OCI-LY3 (cell line): ENCODE measurements at regions not wholly inside any gene's neighbourhood (a gene's known extent, or its start where the extent isn't known, plus 50 kb on each side); places are given as distances from the start of the nearest gene placed in this dataset.

Source experiments
- H2AFZ ChIP-seq: fragments of 200-600, 300-600 bp; shearing (Covaris generic); 2 replicates; pipeline ENCODE4 v1.6.0; 2014; ENCODE audit warnings: antibody characterized with exemption, low read depth, low read length
- H3K27ac ChIP-seq: fragments of 200-600, 300-600 bp; sonication (generic); 2 replicates; pipeline ENCODE4 v1.5.1; 2014; ENCODE audit warnings: mild to moderate bottlenecking, low read length, moderate library complexity, mixed read lengths
- H3K27me3 ChIP-seq: fragments of 200-600, 300-600 bp; sonication (generic); 2 replicates; pipeline ENCODE4 v1.6.1; 2014; ENCODE audit warnings: low read depth, low read length, mixed read lengths
- H3K36me3 ChIP-seq: fragments of 200-600, 300-600 bp; sonication (generic); replicated peaks from 2 replicates; pipeline ENCODE3; 2014; ENCODE audit warnings: low read depth, low read length, mixed read lengths
- H3K4me1 ChIP-seq: fragments of 300-600, 200-600 bp; sonication (generic); 2 replicates; pipeline ENCODE4 v1.6.1; 2014; ENCODE audit warnings: low read length, mixed read lengths
- H3K4me2 ChIP-seq: fragments of 200-600, 300-600 bp; sonication (generic); 2 replicates; pipeline ENCODE4 v1.6.1; 2014; ENCODE audit warnings: low read length, mixed read lengths
- H3K4me3 ChIP-seq: fragments of 300-600, 200-600 bp; sonication (generic); 2 replicates; pipeline ENCODE4 v1.5.1; 2014; ENCODE audit warnings: antibody characterized with exemption, mild to moderate bottlenecking, low read length, moderate library complexity
- H3K79me2 ChIP-seq: fragments of 300-600, 200-600 bp; shearing (Covaris generic); 2 replicates; pipeline ENCODE4 v1.6.1; 2014; ENCODE audit warnings: mild to moderate bottlenecking, low read length, mixed read lengths
- H3K9ac ChIP-seq: fragments of 300-600, 200-600 bp; shearing (Covaris generic); 2 replicates; pipeline ENCODE4 v1.6.0; 2014; ENCODE audit warnings: mild to moderate bottlenecking, low read length, moderate library complexity
- H3K9me3 ChIP-seq: fragments of 200-600, 300-600 bp; shearing (Covaris generic); 2 replicates; pipeline ENCODE4 v1.6.1; 2014; ENCODE audit warnings: low read length, mixed read lengths; ENCODE audit not compliant: insufficient read depth
- H4K20me1 ChIP-seq: fragments of 200-600, 300-600 bp; sonication (generic); 2 replicates; pipeline ENCODE4 v1.6.1; 2016; ENCODE audit warnings: low read length, mixed read lengths; ENCODE audit not compliant: insufficient read depth
- CTCF ChIP-seq: fragments of 200-600, 300-600 bp; sonication (generic); IDR thresholded peaks from 2 replicates; pipeline ENCODE4 v1.5.1; 2014; ENCODE audit warnings: antibody characterized with exemption, low read length, low read depth
- EZH2phosphoT487 ChIP-seq: fragments of 200-600 bp; shearing (Covaris generic); IDR thresholded peaks from 2 replicates; pipeline ENCODE4 v1.6.1; 2018; ENCODE audit warnings: antibody characterized with exemption, mixed run types, low read depth

DNA sequence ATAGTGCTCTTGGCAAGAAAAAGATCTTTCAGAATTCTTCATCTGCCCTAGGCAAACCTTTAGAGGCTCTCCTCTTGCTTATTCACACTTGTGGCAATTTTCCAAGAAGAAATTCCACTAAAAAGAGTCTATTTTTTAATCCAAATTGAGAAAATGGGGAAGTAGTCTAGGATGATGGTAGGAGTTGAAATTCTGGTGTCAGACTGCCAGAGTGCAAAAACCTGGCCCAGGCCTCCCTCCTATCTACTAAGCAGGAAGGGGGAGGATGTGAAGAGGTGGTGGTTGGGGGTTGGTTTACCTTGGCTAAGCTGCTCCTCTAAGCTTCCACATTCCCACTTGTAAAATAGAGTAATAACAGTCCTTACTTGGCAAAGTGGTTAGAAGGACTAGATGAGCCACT, 120.6 kb upstream of the KCNJ15 start:
- no peaks in the 10 kb centered on the region for H3K9me3 ChIP-seq
- no peak overlapping the region for H3K4me3 ChIP-seq
- no peaks in the 10 kb centered on the region for H3K36me3 ChIP-seq
- no peak overlapping the region for H3K4me2 ChIP-seq
- no peak overlapping the region for H3K27ac ChIP-seq
- no peak overlapping the region for H3K9ac ChIP-seq
- no peaks in the 10 kb centered on the region for H3K4me1 ChIP-seq
- no peak overlapping the region for H2AFZ ChIP-seq
- H3K27me3 ChIP-seq: peaks cover under 1% of the 10 kb centered on the region; the same call in 1 of the 2 replicates
- TF ChIP-seq EZH2phosphoT487 (no peak), CTCF (no peak)
- no peaks in the 10 kb centered on the region for H3K79me2 ChIP-seq
- no peaks in the 10 kb centered on the region for H4K20me1 ChIP-seq

GRCh38 chr21:38139380-38140168, 117.2 kb upstream of the KCNJ15 start:
- no peak overlapping the region for H3K9ac ChIP-seq

DNA sequence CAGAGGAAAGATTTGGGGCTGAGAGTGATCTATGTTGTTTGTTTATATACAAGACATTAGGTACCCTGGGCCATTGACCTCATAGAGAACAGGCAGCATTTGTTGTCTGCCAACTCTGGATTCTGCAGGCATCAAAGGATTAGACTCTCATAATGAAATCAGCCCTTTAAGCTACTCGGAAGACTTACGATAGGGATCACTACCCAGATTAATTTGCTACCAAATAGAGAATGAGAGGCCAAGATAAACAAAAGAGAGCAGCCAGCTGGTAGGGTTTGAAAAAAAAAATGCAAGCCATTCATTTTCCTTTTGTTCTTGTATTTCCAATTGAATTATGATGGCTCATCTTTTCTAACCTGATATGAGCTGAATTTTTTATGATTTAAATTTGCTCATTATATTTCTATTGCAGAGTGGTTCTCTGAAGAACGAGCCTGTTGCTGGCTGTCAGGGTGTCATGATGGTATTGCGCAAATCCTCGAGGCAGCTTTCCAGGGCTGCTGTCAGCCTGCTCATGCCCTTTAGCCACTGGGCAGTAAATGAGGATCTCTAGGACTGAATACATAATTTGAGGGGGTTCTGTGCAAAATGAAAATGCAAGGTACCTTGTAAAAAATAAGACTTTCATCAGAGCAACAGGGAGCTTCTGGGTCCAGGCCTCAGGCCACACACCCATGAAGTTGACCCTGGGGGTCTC, 116.4 kb upstream of the KCNJ15 start:
- Histone ChIP-seq H3K27ac (no peak overlapping the region), H3K9ac (no peak overlapping the region), H3K4me2 (no peak overlapping the region), H3K79me2 (no peaks in the 10 kb centered on the region), H4K20me1 (no peaks in the 10 kb centered on the region), H3K4me3 (no peak overlapping the region), H3K27me3 (no peaks in the 10 kb centered on the region), H3K36me3 (no peaks in the 10 kb centered on the region), H3K9me3 (no peaks in the 10 kb centered on the region), H2AFZ (no peak overlapping the region), H3K4me1 (no peaks in the 10 kb centered on the region)
- TF ChIP-seq CTCF: no peak
- no peak for TF ChIP-seq EZH2phosphoT487

More at GRCh38 chr21:38139380-38140168, 117.2 kb upstream of the KCNJ15 start:
- Histone ChIP-seq H3K4me1 (no peaks in the 10 kb centered on the region), H3K27ac (no peak overlapping the region), H3K36me3 (no peaks in the 10 kb centered on the region), H3K4me2 (no peak overlapping the region), H3K4me3 (no peak overlapping the region), H4K20me1 (no peaks in the 10 kb centered on the region), H2AFZ (no peak overlapping the region), H3K9me3 (no peaks in the 10 kb centered on the region), H3K79me2 (no peaks in the 10 kb centered on the region), H3K27me3 (no peaks in the 10 kb centered on the region)
- TF ChIP-seq CTCF: no peak
- TF ChIP-seq EZH2phosphoT487: no peak

DNA sequence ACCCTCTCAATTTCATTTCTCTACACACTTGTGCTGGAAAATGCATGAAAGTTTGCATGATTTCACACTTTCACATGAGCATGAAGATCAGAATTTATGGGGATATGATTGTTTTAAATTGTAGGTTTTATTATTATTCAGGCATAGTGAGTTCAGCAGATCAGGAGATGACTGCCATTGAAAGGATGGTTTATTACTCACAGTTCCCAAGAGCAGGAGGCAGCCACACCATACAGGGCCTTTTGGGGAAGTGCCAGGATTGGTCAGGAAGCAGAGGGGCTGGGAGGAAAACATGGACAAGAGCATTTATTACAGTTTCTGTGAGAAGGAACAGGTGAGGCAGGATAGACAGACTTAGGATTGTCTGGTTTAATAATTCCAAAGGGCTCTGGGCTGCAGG, 114.6 kb upstream of the KCNJ15 start:
- no peak overlapping the region for H2AFZ ChIP-seq
- H3K27ac ChIP-seq: no peak overlapping the region
- no peaks in the 10 kb centered on the region for H4K20me1 ChIP-seq
- no peak overlapping the region for H3K4me2 ChIP-seq
- H3K4me3 ChIP-seq: no peak overlapping the region
- H3K4me1 ChIP-seq: no peaks in the 10 kb centered on the region
- H3K27me3 ChIP-seq: no peaks in the 10 kb centered on the region
- TF ChIP-seq CTCF: no peak
- TF ChIP-seq EZH2phosphoT487: no peak
- H3K9ac ChIP-seq: no peak overlapping the region
- no peaks in the 10 kb centered on the region for H3K9me3 ChIP-seq
- H3K79me2 ChIP-seq: no peaks in the 10 kb centered on the region
- H3K36me3 ChIP-seq: no peaks in the 10 kb centered on the region
